Hepatocyte (in vitro differentiated cells): ENCODE measurements at regions not wholly inside any gene's neighbourhood (a gene's known extent, or its start where the extent isn't known, plus 50 kb on each side); places are given as distances from the start of the nearest gene placed in this dataset.

Experiments
- DNase-seq: peaks from one replicate; pipeline ENCODE4 v3.0.0-alpha.2; 2016; ENCODE audit warnings: low spot score
- H2AFZ ChIP-seq: fragments of 200-600 bp; sonication (generic); 2 replicates; pipeline ENCODE4 v1.6.0; 2016; ENCODE audit warnings: antibody characterized with exemption, mild to moderate bottlenecking
- H3K27ac ChIP-seq: fragments of 200-600 bp; sonication (generic); 2 replicates; pipeline ENCODE4 v1.5.1; 2016; ENCODE audit warnings: mild to moderate bottlenecking
- H3K27me3 ChIP-seq: fragments of 200-600 bp; sonication (generic); 2 replicates; pipeline ENCODE4 v1.6.1; 2016
- H3K36me3 ChIP-seq: fragments of 200-600 bp; sonication (generic); replicated peaks from 2 replicates; pipeline ENCODE4 v1.5.1; 2016; ENCODE audit warnings: low read depth; ENCODE audit not compliant: insufficient read depth
- H3K4me1 ChIP-seq: fragments of 200-600 bp; sonication (generic); 2 replicates; pipeline ENCODE4 v1.5.1; 2016; ENCODE audit warnings: mild to moderate bottlenecking, moderate library complexity; ENCODE audit not compliant: insufficient read depth
- H3K4me2 ChIP-seq: fragments of 200-600 bp; sonication (generic); 2 replicates; pipeline ENCODE4 v1.6.0; 2016
- H3K4me3 ChIP-seq: fragments of 200-600 bp; sonication (generic); 2 replicates; pipeline ENCODE4 v1.5.1; 2016; ENCODE audit warnings: mild to moderate bottlenecking
- H3K79me2 ChIP-seq: fragments of 200-600 bp; sonication (generic); 2 replicates; pipeline ENCODE4 v1.6.0; 2017; ENCODE audit warnings: mild to moderate bottlenecking
- H3K9me2 ChIP-seq: fragments of 200-600 bp; sonication (generic); replicated peaks from 2 replicates; pipeline ENCODE4 v1.6.0; 2017; ENCODE audit warnings: mild to moderate bottlenecking; ENCODE audit not compliant: insufficient read depth
- H3K9me3 ChIP-seq: fragments of 200-600 bp; sonication (generic); 2 replicates; pipeline ENCODE4 v1.5.1; 2016; ENCODE audit warnings: low read depth, mild to moderate bottlenecking
- H4K20me1 ChIP-seq: fragments of 200-600 bp; sonication (generic); 2 replicates; pipeline ENCODE4 v1.6.0; 2016; ENCODE audit warnings: mild to moderate bottlenecking; ENCODE audit not compliant: insufficient read depth, poor library complexity, severe bottlenecking
- EZH2 ChIP-seq: fragments of 200-600 bp; sonication (generic); IDR thresholded peaks from 2 replicates; pipeline ENCODE4 v1.6.1; 2016; ENCODE audit warnings: antibody characterized with exemption, mild to moderate bottlenecking, borderline replicate concordance
- EZH2phosphoT487 ChIP-seq: fragments of 200-600 bp; sonication (generic); IDR thresholded peaks from one replicate; pipeline ENCODE4 v1.6.1; 2018; ENCODE audit warnings: antibody characterized with exemption, mild to moderate bottlenecking, low read depth, moderate library complexity; ENCODE audit not compliant: unreplicated experiment, severe bottlenecking
- WGBS: methylation state at CpG from one replicate; pipeline ENCODE4 v1.1.6; 2016; ENCODE audit warnings: low lambda C conversion rate; ENCODE audit errors: missing lambda C conversion rate; 5-methylcytosine and 5-hydroxymethylcytosine counted together
- TF ChIP-seq, protein P1 (sequence below): fragments of 200-600 bp; sonication (generic); IDR thresholded peaks from 2 replicates; pipeline ENCODE4 v1.5.1; 2016; ENCODE audit warnings: antibody characterized with exemption, mild to moderate bottlenecking; ENCODE audit not compliant: poor library complexity

DNA sequence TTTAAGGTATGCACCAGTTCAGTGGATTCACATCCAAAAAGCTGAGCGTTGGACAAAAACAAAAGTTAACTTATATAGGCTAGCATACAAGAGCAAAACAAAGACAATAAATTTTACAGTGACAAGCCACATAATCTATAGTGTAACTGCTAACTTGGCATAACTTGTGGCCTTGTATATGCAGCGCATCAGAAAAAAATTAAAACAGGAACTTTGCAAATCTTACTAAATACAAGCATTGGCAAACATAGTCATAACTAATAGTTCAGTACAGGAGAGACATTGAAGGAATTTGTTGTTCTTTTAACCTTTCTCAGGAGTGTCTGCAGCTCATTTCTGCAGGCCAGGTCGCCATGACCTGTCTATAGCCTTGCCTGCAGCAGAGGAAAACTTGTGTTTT is 54.6 kb downstream of the OR10H4 start:
- H3K9me2 ChIP-seq = no peaks in the 10 kb centered on the region
- 64% methylated on average over 3 of the region's 3 CpGs for WGBS
- no peaks in the 10 kb centered on the region for H3K4me1 ChIP-seq

DNA sequence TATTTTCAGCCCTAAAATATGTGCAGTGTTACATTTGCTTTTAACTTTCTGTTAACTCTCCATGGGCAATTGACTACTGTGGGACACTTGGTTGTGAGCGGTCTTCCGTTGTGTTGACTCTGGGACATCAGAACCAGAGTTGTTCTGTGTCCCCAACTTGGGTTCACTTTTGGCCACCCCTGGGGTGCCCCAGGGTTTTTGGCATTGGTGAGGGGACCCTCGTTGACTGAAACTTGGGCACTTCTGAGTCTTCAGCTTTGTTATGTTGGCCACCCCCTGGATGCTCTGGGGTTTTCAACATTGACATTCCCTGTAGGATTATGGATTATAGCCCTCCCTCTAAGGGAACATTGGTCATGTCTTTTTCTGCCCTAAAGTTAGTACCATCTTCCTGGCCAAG is 57.1 kb downstream of the OR10H4 start:
- 79% methylated on average over 3 of the region's 3 CpGs for WGBS
- TF ChIP-seq, protein P1, sequence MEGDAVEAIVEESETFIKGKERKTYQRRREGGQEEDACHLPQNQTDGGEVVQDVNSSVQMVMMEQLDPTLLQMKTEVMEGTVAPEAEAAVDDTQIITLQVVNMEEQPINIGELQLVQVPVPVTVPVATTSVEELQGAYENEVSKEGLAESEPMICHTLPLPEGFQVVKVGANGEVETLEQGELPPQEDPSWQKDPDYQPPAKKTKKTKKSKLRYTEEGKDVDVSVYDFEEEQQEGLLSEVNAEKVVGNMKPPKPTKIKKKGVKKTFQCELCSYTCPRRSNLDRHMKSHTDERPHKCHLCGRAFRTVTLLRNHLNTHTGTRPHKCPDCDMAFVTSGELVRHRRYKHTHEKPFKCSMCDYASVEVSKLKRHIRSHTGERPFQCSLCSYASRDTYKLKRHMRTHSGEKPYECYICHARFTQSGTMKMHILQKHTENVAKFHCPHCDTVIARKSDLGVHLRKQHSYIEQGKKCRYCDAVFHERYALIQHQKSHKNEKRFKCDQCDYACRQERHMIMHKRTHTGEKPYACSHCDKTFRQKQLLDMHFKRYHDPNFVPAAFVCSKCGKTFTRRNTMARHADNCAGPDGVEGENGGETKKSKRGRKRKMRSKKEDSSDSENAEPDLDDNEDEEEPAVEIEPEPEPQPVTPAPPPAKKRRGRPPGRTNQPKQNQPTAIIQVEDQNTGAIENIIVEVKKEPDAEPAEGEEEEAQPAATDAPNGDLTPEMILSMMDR = no peak
- TF ChIP-seq EZH2phosphoT487 (no peak), EZH2 (no peak)
- no peaks in the 10 kb centered on the region for H4K20me1 ChIP-seq
- H3K4me3 ChIP-seq = no peak overlapping the region
- no peaks in the 10 kb centered on the region for H3K9me3 ChIP-seq
- H3K36me3 ChIP-seq = no peaks in the 10 kb centered on the region
- DNase-seq = no peak
- H3K27me3 ChIP-seq = no peaks in the 10 kb centered on the region
- H3K27ac ChIP-seq = no peak overlapping the region
- H3K79me2 ChIP-seq = no peaks in the 10 kb centered on the region
- no peaks in the 10 kb centered on the region for H3K9me2 ChIP-seq
- H3K4me2 ChIP-seq = no peak overlapping the region
- no peaks in the 10 kb centered on the region for H3K4me1 ChIP-seq
- no peak overlapping the region for H2AFZ ChIP-seq

More for the DNA sequence above, 54.6 kb downstream of the OR10H4 start:
- no peak overlapping the region for H3K4me2 ChIP-seq
- no peak for DNase-seq
- H4K20me1 ChIP-seq = no peaks in the 10 kb centered on the region
- no peaks in the 10 kb centered on the region for H3K9me3 ChIP-seq
- TF ChIP-seq EZH2 (no peak), EZH2phosphoT487 (no peak)
- TF ChIP-seq, protein P1 = no peak
- H3K27me3 ChIP-seq = no peaks in the 10 kb centered on the region
- H3K79me2 ChIP-seq = no peaks in the 10 kb centered on the region
- H3K27ac ChIP-seq = no peak overlapping the region
- H3K4me3 ChIP-seq = no peak overlapping the region
- no peak overlapping the region for H2AFZ ChIP-seq
- H3K36me3 ChIP-seq = no peaks in the 10 kb centered on the region

DNA sequence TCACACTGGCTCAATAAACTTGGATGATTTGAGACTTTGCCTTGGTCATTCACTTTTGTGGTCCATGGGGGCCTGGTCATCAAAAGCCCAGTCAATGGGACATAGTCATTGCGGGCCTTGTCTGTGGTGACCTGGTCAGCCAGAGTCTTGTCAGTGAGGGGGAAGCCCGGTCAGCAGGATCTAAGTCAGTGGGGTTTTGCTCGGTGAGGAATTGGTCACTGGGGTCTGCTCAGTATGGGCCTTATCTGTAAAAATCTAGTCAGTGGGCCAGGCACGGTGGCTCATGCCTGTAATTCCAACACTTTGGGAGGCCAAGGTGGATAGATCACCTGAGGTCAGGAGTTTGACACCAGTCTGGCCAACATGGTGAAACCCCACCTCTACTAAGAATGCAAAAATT is 63.7 kb upstream of the TPM4 start:
- H2AFZ ChIP-seq = no peak overlapping the region
- H3K4me2 ChIP-seq = no peak overlapping the region
- no peaks in the 10 kb centered on the region for H3K9me2 ChIP-seq
- TF ChIP-seq EZH2phosphoT487 (no peak), EZH2 (no peak)
- TF ChIP-seq, protein P1 = no peak
- no peaks in the 10 kb centered on the region for H3K36me3 ChIP-seq
- no peak overlapping the region for H3K4me3 ChIP-seq
- DNase-seq = no peak
- no peaks in the 10 kb centered on the region for H3K9me3 ChIP-seq
- no peaks in the 10 kb centered on the region for H3K4me1 ChIP-seq
- H3K27ac ChIP-seq = no peak overlapping the region
- H3K79me2 ChIP-seq = no peaks in the 10 kb centered on the region
- WGBS = 89% methylated on average over 4 of the region's 4 CpGs
- H4K20me1 ChIP-seq = no peaks in the 10 kb centered on the region
- no peaks in the 10 kb centered on the region for H3K27me3 ChIP-seq
